Hepatocyte (in vitro differentiated cells): ENCODE measurements at regions not wholly inside any gene's neighbourhood (a gene's known extent, or its start where the extent isn't known, plus 50 kb on each side); places are given as distances from the start of the nearest gene placed in this dataset.

Experiments
- DNase-seq: peaks from one replicate; pipeline ENCODE4 v3.0.0-alpha.2; 2016; ENCODE audit warnings: low spot score
- H2AFZ ChIP-seq: fragments of 200-600 bp; sonication (generic); 2 replicates; pipeline ENCODE4 v1.6.0; 2016; ENCODE audit warnings: antibody characterized with exemption, mild to moderate bottlenecking
- H3K27ac ChIP-seq: fragments of 200-600 bp; sonication (generic); 2 replicates; pipeline ENCODE4 v1.5.1; 2016; ENCODE audit warnings: mild to moderate bottlenecking
- H3K27me3 ChIP-seq: fragments of 200-600 bp; sonication (generic); 2 replicates; pipeline ENCODE4 v1.6.1; 2016
- H3K36me3 ChIP-seq: fragments of 200-600 bp; sonication (generic); replicated peaks from 2 replicates; pipeline ENCODE4 v1.5.1; 2016; ENCODE audit warnings: low read depth; ENCODE audit not compliant: insufficient read depth
- H3K4me1 ChIP-seq: fragments of 200-600 bp; sonication (generic); 2 replicates; pipeline ENCODE4 v1.5.1; 2016; ENCODE audit warnings: mild to moderate bottlenecking, moderate library complexity; ENCODE audit not compliant: insufficient read depth
- H3K4me2 ChIP-seq: fragments of 200-600 bp; sonication (generic); 2 replicates; pipeline ENCODE4 v1.6.0; 2016
- H3K4me3 ChIP-seq: fragments of 200-600 bp; sonication (generic); 2 replicates; pipeline ENCODE4 v1.5.1; 2016; ENCODE audit warnings: mild to moderate bottlenecking
- H3K79me2 ChIP-seq: fragments of 200-600 bp; sonication (generic); 2 replicates; pipeline ENCODE4 v1.6.0; 2017; ENCODE audit warnings: mild to moderate bottlenecking
- H3K9me2 ChIP-seq: fragments of 200-600 bp; sonication (generic); replicated peaks from 2 replicates; pipeline ENCODE4 v1.6.0; 2017; ENCODE audit warnings: mild to moderate bottlenecking; ENCODE audit not compliant: insufficient read depth
- H3K9me3 ChIP-seq: fragments of 200-600 bp; sonication (generic); 2 replicates; pipeline ENCODE4 v1.5.1; 2016; ENCODE audit warnings: low read depth, mild to moderate bottlenecking
- H4K20me1 ChIP-seq: fragments of 200-600 bp; sonication (generic); 2 replicates; pipeline ENCODE4 v1.6.0; 2016; ENCODE audit warnings: mild to moderate bottlenecking; ENCODE audit not compliant: insufficient read depth, poor library complexity, severe bottlenecking
- CTCF ChIP-seq: fragments of 200-600 bp; sonication (generic); IDR thresholded peaks from 2 replicates; pipeline ENCODE4 v1.5.1; 2016; ENCODE audit warnings: antibody characterized with exemption, mild to moderate bottlenecking; ENCODE audit not compliant: poor library complexity
- EZH2 ChIP-seq: fragments of 200-600 bp; sonication (generic); IDR thresholded peaks from 2 replicates; pipeline ENCODE4 v1.6.1; 2016; ENCODE audit warnings: antibody characterized with exemption, mild to moderate bottlenecking, borderline replicate concordance
- EZH2phosphoT487 ChIP-seq: fragments of 200-600 bp; sonication (generic); IDR thresholded peaks from one replicate; pipeline ENCODE4 v1.6.1; 2018; ENCODE audit warnings: antibody characterized with exemption, mild to moderate bottlenecking, low read depth, moderate library complexity; ENCODE audit not compliant: unreplicated experiment, severe bottlenecking
- WGBS: methylation state at CpG from one replicate; pipeline ENCODE4 v1.1.6; 2016; ENCODE audit warnings: low lambda C conversion rate; ENCODE audit errors: missing lambda C conversion rate; 5-methylcytosine and 5-hydroxymethylcytosine counted together

GRCh38 chr3:16064642-16065414 is 109.7 kb upstream of the GALNT15 start:
- H3K27me3 ChIP-seq: no peaks in the 10 kb centered on the region
- no peaks in the 10 kb centered on the region for H3K9me3 ChIP-seq
- no peaks in the 10 kb centered on the region for H3K9me2 ChIP-seq
- no peaks in the 10 kb centered on the region for H3K36me3 ChIP-seq
- DNase-seq: peak; percentile 59
- WGBS: 76% methylated on average over 3 of the region's 3 CpGs
- H2AFZ ChIP-seq: no peak overlapping the region
- TF ChIP-seq CTCF (no peak), EZH2phosphoT487 (no peak), EZH2 (no peak)
- H3K4me1 ChIP-seq: peaks cover 14% of the 10 kb centered on the region
- H3K27ac ChIP-seq: peak overlapping the region; percentile 68
- no peaks in the 10 kb centered on the region for H3K79me2 ChIP-seq
- no peak overlapping the region for H3K4me2 ChIP-seq
- H3K4me3 ChIP-seq: no peak overlapping the region
- no peaks in the 10 kb centered on the region for H4K20me1 ChIP-seq

- H4K20me1 ChIP-seq: no peaks in the 10 kb centered on the region
- H3K4me3 ChIP-seq: no peak overlapping the region
- DNase-seq: no peak
- 73% methylated on average over 1 of the region's 1 CpG for WGBS
- no peak overlapping the region for H3K4me2 ChIP-seq
- H2AFZ ChIP-seq: no peak overlapping the region
- TF ChIP-seq EZH2 (no peak), EZH2phosphoT487 (no peak), CTCF (no peak)
- H3K27ac ChIP-seq: no peak overlapping the region
- peaks cover 13% of the 10 kb centered on the region for H3K4me1 ChIP-seq
- no peaks in the 10 kb centered on the region for H3K36me3 ChIP-seq
- H3K27me3 ChIP-seq: no peaks in the 10 kb centered on the region
- no peaks in the 10 kb centered on the region for H3K9me2 ChIP-seq
- H3K79me2 ChIP-seq: no peaks in the 10 kb centered on the region
- H3K9me3 ChIP-seq: no peaks in the 10 kb centered on the region
Observed at GRCh38 chr3:16066545-16066944, 107.9 kb upstream of the GALNT15 start.

- peaks cover 13% of the 10 kb centered on the region for H3K4me1 ChIP-seq
- H3K79me2 ChIP-seq: no peaks in the 10 kb centered on the region
- no peak overlapping the region for H3K4me2 ChIP-seq
- H3K36me3 ChIP-seq: no peaks in the 10 kb centered on the region
- 88% methylated on average over 6 of the region's 6 CpGs for WGBS
- no peak overlapping the region for H3K27ac ChIP-seq
- H3K4me3 ChIP-seq: no peak overlapping the region
- no peaks in the 10 kb centered on the region for H3K27me3 ChIP-seq
- no peaks in the 10 kb centered on the region for H3K9me2 ChIP-seq
- no peak for DNase-seq
- no peaks in the 10 kb centered on the region for H3K9me3 ChIP-seq
- no peaks in the 10 kb centered on the region for H4K20me1 ChIP-seq
- TF ChIP-seq EZH2phosphoT487 (no peak), EZH2 (no peak)
- H2AFZ ChIP-seq: no peak overlapping the region
Observed at GRCh38 chr3:16066975-16067374, 107.5 kb upstream of the GALNT15 start.

GRCh38 chr3:16067837-16068471 is 106.5 kb upstream of the GALNT15 start:
- Histone ChIP-seq H3K4me1 (peaks cover 13% of the 10 kb centered on the region), H3K9me2 (no peaks in the 10 kb centered on the region), H3K4me2 (no peak overlapping the region), H3K36me3 (no peaks in the 10 kb centered on the region), H4K20me1 (no peaks in the 10 kb centered on the region), H3K79me2 (no peaks in the 10 kb centered on the region), H3K4me3 (no peak overlapping the region), H3K27me3 (no peaks in the 10 kb centered on the region), H3K9me3 (no peaks in the 10 kb centered on the region), H3K27ac (peak overlapping the region; percentile 10), H2AFZ (no peak overlapping the region)
- TF ChIP-seq EZH2 (no peak), EZH2phosphoT487 (no peak), CTCF (no peak)
- WGBS: 68% methylated on average over 2 of the region's 2 CpGs
- no peak for DNase-seq
